ENCODE measurements at regions not wholly inside any gene's neighbourhood (a gene's known extent, or its start where the extent isn't known, plus 50 kb on each side); places are given as distances from the start of the nearest gene placed in this dataset.

DNA sequence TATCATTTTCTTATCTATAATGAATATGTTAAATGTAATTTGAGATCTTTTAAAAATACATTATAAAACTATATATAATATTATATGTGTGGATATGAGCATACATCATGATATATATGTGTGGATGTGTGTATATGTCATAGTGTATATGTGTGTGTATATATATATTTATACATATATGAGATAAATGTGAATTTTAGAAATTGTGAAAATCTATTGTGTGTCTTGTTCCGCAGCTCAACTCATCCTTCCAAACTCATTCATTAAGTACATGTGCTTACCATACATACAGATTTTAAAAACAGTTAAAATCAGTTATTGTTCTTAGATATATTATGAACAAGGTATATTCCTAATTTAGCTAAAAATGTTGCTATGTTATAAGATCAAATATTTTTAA lies 435.2 kb upstream of the MIR17HG start:
- TF ChIP-seq POLR2AphosphoS5 (IDR thresholded peaks at IDR 0.05) (no peak), POLR2A (IDR thresholded peaks at IDR 0.05) (no peak)

Measured in prostate gland (tissue), 1 donor.